Uterus (tissue), 3 donors: ENCODE measurements at regions not wholly inside any gene's neighbourhood (a gene's known extent, or its start where the extent isn't known, plus 50 kb on each side); places are given as distances from the start of the nearest gene placed in this dataset.
"Not testable (repeated sequence)": the region's sequence is repeated elsewhere in the genome, so short reads cannot be mapped to it uniquely, and the experiment has no call there.

Experiments used
- DNase-seq, 2 donors: peaks; one replicate each; pipeline ENCODE4 v3.0.0-alpha.2; 2019 to 2020
- H3K27ac ChIP-seq, 2 donors: fragments of 200-600 bp; sonication (generic); 1 replicate in 1 of 2; 2 replicates in 1 of 2; pipeline ENCODE4 v1.5.1; 2016 to 2018
- H3K27me3 ChIP-seq, 2 donors: fragments of 200-600 bp; sonication (generic); one replicate each; pipeline ENCODE4 v1.5.1; 2018 to 2019; ENCODE audit warnings: control low read depth in 1 of 2
- H3K36me3 ChIP-seq, 2 donors: fragments of 200-600 bp; sonication (generic); one replicate each; pipeline ENCODE4 v1.5.1; 2019; ENCODE audit warnings: control low read depth in 1 of 2
- H3K4me1 ChIP-seq, 2 donors: fragments of 200-600 bp; sonication (generic); one replicate each; pipeline ENCODE4 v1.5.1; 2018 to 2019; ENCODE audit warnings: control low read depth in 1 of 2
- H3K4me3 ChIP-seq, 2 donors: fragments of 200-600 bp; sonication (generic); 1 replicate in 1 of 2; 2 replicates in 1 of 2; pipeline ENCODE4 v1.5.1; 2018 to 2019; ENCODE audit warnings: mild to moderate bottlenecking in 1 of 2
- H3K9me3 ChIP-seq, 2 donors: fragments of 200-600 bp; sonication (generic); one replicate each; pipeline ENCODE4 v1.5.1; 2019; ENCODE audit warnings: control low read depth in 1 of 2
- CTCF ChIP-seq, 4 experiments: fragments of 200-600 bp in 2 of 4; fragments of 450-650 bp in 2 of 4; sonication (generic) in 2 of 4; IDR thresholded peaks; one replicate each; pipeline ENCODE4 v1.5.1; 2016 to 2019; ENCODE audit warnings: antibody characterized with exemption in 4 of 4, mild to moderate bottlenecking in 2 of 4, moderate library complexity in 1 of 4
- POLR2A ChIP-seq, 2 donors: fragments of 450-650 bp; IDR thresholded peaks; one replicate each; pipeline ENCODE4 v1.6.1; 2016; ENCODE audit warnings: antibody characterized with exemption in 2 of 2, mild to moderate bottlenecking in 1 of 2, moderate library complexity in 1 of 2
- intact Hi-C: fragments of 100-400 bp; cut with DNase I; formaldehyde crosslinking; loops from one replicate; pipeline ENCODE4 v1.15.1; 2023; ENCODE audit warnings: low total_unique reads
- donor health status: DM: yes; HTN: yes; CAD: no.

GRCh38 chr13:80164462-80164861 lies 176.5 kb downstream of the SPRY2 start:
- DNase-seq: no peak
- Histone ChIP-seq H3K4me1 (no peaks in the 10 kb centered on the region), H3K9me3 (no peaks in the 10 kb centered on the region), H3K36me3 (no peaks in the 10 kb centered on the region), H3K27me3 (no peaks in the 10 kb centered on the region), H3K4me3 (no peak overlapping the region), H3K27ac (no peak overlapping the region)
- intact Hi-C loops: no loop called here
- TF ChIP-seq POLR2A (IDR thresholded peaks at IDR 0.05) (no peak), CTCF (IDR thresholded peaks at IDR 0.05) (no peak)

- no peak overlapping the region for H3K4me3 ChIP-seq
- no peaks in the 10 kb centered on the region for H3K36me3 ChIP-seq
- no peaks in the 10 kb centered on the region for H3K9me3 ChIP-seq
- TF ChIP-seq CTCF (IDR thresholded peaks at IDR 0.05): no peak
- TF ChIP-seq POLR2A (IDR thresholded peaks at IDR 0.05): no peak
- intact Hi-C loops: no loop called here
- no peaks in the 10 kb centered on the region for H3K27me3 ChIP-seq
- H3K27ac ChIP-seq: no peak overlapping the region
- DNase-seq: no peak
- H3K4me1 ChIP-seq: no peaks in the 10 kb centered on the region
These were observed 179.0 kb downstream of the SPRY2 start for GRCh38 chr13:80161896-80162295.

GRCh38 chr13:80161219-80161618 lies 179.7 kb downstream of the SPRY2 start:
- DNase-seq: no peak
- no peak overlapping the region for H3K4me3 ChIP-seq
- H3K9me3 ChIP-seq: no peaks in the 10 kb centered on the region
- no peak overlapping the region for H3K27ac ChIP-seq
- no peaks in the 10 kb centered on the region for H3K4me1 ChIP-seq
- intact Hi-C loops: no loop called here
- no peaks in the 10 kb centered on the region for H3K36me3 ChIP-seq
- H3K27me3 ChIP-seq: no peaks in the 10 kb centered on the region
- TF ChIP-seq POLR2A (IDR thresholded peaks at IDR 0.05) (no peak), CTCF (IDR thresholded peaks at IDR 0.05) (no peak)

- Histone ChIP-seq H3K4me3 (no peak overlapping the region), H3K27ac (no peak overlapping the region), H3K4me1 (no peaks in the 10 kb centered on the region), H3K9me3 (no peaks in the 10 kb centered on the region), H3K36me3 (no peaks in the 10 kb centered on the region), H3K27me3 (no peaks in the 10 kb centered on the region)
- intact Hi-C loops: no loop called here
- TF ChIP-seq POLR2A (IDR thresholded peaks at IDR 0.05) (no peak), CTCF (IDR thresholded peaks at IDR 0.05) (no peak)
- no peak for DNase-seq
These were observed 180.8 kb downstream of the SPRY2 start for GRCh38 chr13:80160110-80160509.

GRCh38 chr13:80157261-80157932 lies 183.5 kb downstream of the SPRY2 start:
- no peaks in the 10 kb centered on the region for H3K36me3 ChIP-seq
- intact Hi-C loops: no loop called here
- H3K27me3 ChIP-seq: no peaks in the 10 kb centered on the region
- H3K4me3 ChIP-seq: no peak overlapping the region
- no peak overlapping the region for H3K27ac ChIP-seq
- no peaks in the 10 kb centered on the region for H3K9me3 ChIP-seq
- TF ChIP-seq POLR2A (IDR thresholded peaks at IDR 0.05): no peak
- TF ChIP-seq CTCF (IDR thresholded peaks at IDR 0.05): no peak
- H3K4me1 ChIP-seq: no peaks in the 10 kb centered on the region
- DNase-seq: no peak

GRCh38 chr13:80152142-80152541 lies 188.8 kb downstream of the SPRY2 start:
- H3K4me1 ChIP-seq, H3K4me3 ChIP-seq, H3K27me3 ChIP-seq, DNase-seq, intact Hi-C loops, H3K27ac ChIP-seq, H3K36me3 ChIP-seq, H3K9me3 ChIP-seq: not testable (repeated sequence)
